K562 (cell line): ENCODE measurements at regions not wholly inside any gene's neighbourhood (a gene's known extent, or its start where the extent isn't known, plus 50 kb on each side); places are given as distances from the start of the nearest gene placed in this dataset.

Experiments used
- ATAC-seq: fragments of 200-7000 bp; cut with Tn5 transposase; 3 replicates; pipeline ENCODE4 v1.9.1; 2020; ENCODE audit warnings: moderate library complexity
- BruUV-seq: library from RNA; stranded (reverse); fragments of 400-500 nt; replicated peaks from 2 replicates; lab custom pipeline; 2021; lab: Mats Ljungman, UMichigan
- CTCF ChIA-PET: fragments of 300-600 bp; formaldehyde crosslinking; extraction: SDS; loops from one replicate; lab custom pipeline; 2021; ENCODE audit warnings: low intra/inter-chr PET ratio; lab: Yijun Ruan, JAX
- POLR2A ChIA-PET: fragments of 300-600, 350-650 bp; sonication (Branson Sonifier 250); formaldehyde crosslinking; extraction: SDS; loops from one replicate; lab custom pipeline; 2021; ENCODE audit warnings: antibody characterized with exemption, inconsistent platforms; lab: Yijun Ruan, JAX
- DNase-seq, 4 experiments: peaks; one replicate each; pipeline versions ENCODE4 v3.0.0 to v3.0.0-alpha.2; 2011 to 2018; ENCODE audit warnings: low spot score in 3 of 4, mixed read lengths in 3 of 4; ENCODE audit errors: extremely low read depth in 1 of 4
- FAIRE-seq: peaks from 2 replicates; lab custom pipeline; 2011; peaks lifted over from hg19 to GRCh38; lab: Jason Lieb, UNC
- H2AFZ ChIP-seq: 2 replicates; pipeline ENCODE4 v1.6.0; 2011; ENCODE audit warnings: low read depth, low read length, control low read depth, inconsistent platforms
- H3K27ac ChIP-seq: fragments of 200-600 bp; 3 replicates; pipeline ENCODE4 v1.8.0; 2011; ENCODE audit warnings: low read depth, mild to moderate bottlenecking, control low read depth, inconsistent platforms, low read length, moderate library complexity, mixed read lengths; ENCODE audit errors: extremely low read depth
- H3K27me3 ChIP-seq, 2 experiments: fragments of 300-600 bp in 1 of 2; 2 replicates in 1 of 2; 3 replicates in 1 of 2; pipeline versions ENCODE4 v1.6.0 to v1.8.0; 2011; ENCODE audit warnings: inconsistent platforms in 2 of 2, low read length in 2 of 2, mild to moderate bottlenecking in 1 of 2, mixed read lengths in 1 of 2, moderate library complexity in 1 of 2; ENCODE audit not compliant: control insufficient read depth in 2 of 2, insufficient read depth in 2 of 2
- H3K36me3 ChIP-seq: fragments of 300-600 bp; 3 replicates; pipeline ENCODE4 v1.8.0; 2011; ENCODE audit warnings: mild to moderate bottlenecking, low read length, inconsistent platforms; ENCODE audit not compliant: control insufficient read depth, insufficient read depth
- H3K4me1 ChIP-seq, 2 experiments: fragments of 200-600 bp in 1 of 2; replicated peaks in 1 of 2; 2 replicates in 1 of 2; 3 replicates in 1 of 2; pipeline versions ENCODE4 v1.5.1 to v1.8.0; 2011; ENCODE audit warnings: inconsistent platforms in 2 of 2, low read length in 2 of 2, mild to moderate bottlenecking in 1 of 2, mixed read lengths in 1 of 2, moderate library complexity in 1 of 2; ENCODE audit not compliant: control insufficient read depth in 2 of 2, insufficient read depth in 2 of 2
- H3K4me2 ChIP-seq: 2 replicates; pipeline ENCODE4 v1.6.1; 2011; ENCODE audit warnings: low read length, control low read depth, inconsistent platforms, mixed read lengths; ENCODE audit not compliant: insufficient read depth
- H3K4me3 ChIP-seq: fragments of 200-600 bp; sonication (generic), shearing (Covaris generic); 2 replicates; pipeline ENCODE4 v1.5.1; 2016; ENCODE audit warnings: control low read depth, inconsistent platforms
- H3K79me2 ChIP-seq: fragments of 200-600 bp; 3 replicates; pipeline ENCODE4 v1.8.0; 2011; ENCODE audit warnings: low read length, inconsistent platforms; ENCODE audit not compliant: control insufficient read depth, insufficient read depth
- H3K9ac ChIP-seq, 2 experiments: 2 replicates each; pipeline versions ENCODE4 v1.6.0 to v1.6.1; 2011; ENCODE audit warnings: low read depth in 2 of 2, low read length in 2 of 2, control low read depth in 1 of 2, inconsistent platforms in 1 of 2, mild to moderate bottlenecking in 1 of 2, mixed read lengths in 1 of 2; ENCODE audit not compliant: insufficient read depth in 1 of 2
- H3K9me1 ChIP-seq: one replicate; pipeline ENCODE4 v1.6.0; 2011; ENCODE audit warnings: inconsistent platforms, mild to moderate bottlenecking, low read length, moderate library complexity; ENCODE audit not compliant: control insufficient read depth, insufficient read depth
- H3K9me3 ChIP-seq: replicated peaks from 2 replicates; pipeline ENCODE4 v1.5.1; 2011; ENCODE audit warnings: low read depth, low read length, inconsistent platforms; ENCODE audit not compliant: control insufficient read depth, insufficient read depth
- H4K20me1 ChIP-seq: replicated peaks from 2 replicates; pipeline ENCODE4 v1.6.1; 2011; ENCODE audit warnings: low read length, inconsistent platforms, mixed read lengths; ENCODE audit not compliant: control insufficient read depth, insufficient read depth
- BRF2 ChIP-seq: IDR thresholded peaks from 3 replicates; pipeline ENCODE4 v1.6.1; 2011; ENCODE audit warnings: borderline replicate concordance, mild to moderate bottlenecking; ENCODE audit not compliant: insufficient read length, insufficient read depth
- CEBPB ChIP-seq: fragments of 450-650 bp; IDR thresholded peaks from 2 replicates; pipeline ENCODE4 v1.6.1; 2016; ENCODE audit warnings: missing genetic modification characterization, missing compliant biosample characterization
- CEBPG ChIP-seq, 3 experiments: fragments of 200-800 bp in 1 of 3; sonication (Bioruptor generic) in 1 of 3; sonication (generic) in 1 of 3; formaldehyde crosslinking in 1 of 3; IDR thresholded peaks in 2 of 3; conservative IDR thresholded peaks in 1 of 3; 2 replicates each; pipeline versions ENCODE4 v1.6.1 to v1.8.0; 2016 to 2022; ENCODE audit warnings: missing compliant biosample characterization in 2 of 3, missing genetic modification characterization in 2 of 3, mild to moderate bottlenecking in 1 of 3, missing genetic modification reagents in 1 of 3
- CREB1 ChIP-seq, 2 experiments: sonication (generic) in 1 of 2; formaldehyde crosslinking in 1 of 2; IDR thresholded peaks; 2 replicates each; pipeline versions ENCODE4 v1.6.1 to v1.8.0; 2012 to 2022; ENCODE audit warnings: inconsistent platforms in 1 of 2, mild to moderate bottlenecking in 1 of 2, missing genetic modification reagents in 1 of 2, moderate library complexity in 1 of 2
- SNAPC5 ChIP-seq: fragments of 250-450 bp; sonication (Bioruptor Pico); IDR thresholded peaks from 2 replicates; pipeline ENCODE4 v1.8.0; 2021; ENCODE audit warnings: moderate library complexity, mild to moderate bottlenecking, inconsistent platforms
- TCF15 ChIP-seq: fragments of 250-450 bp; sonication (Bioruptor Pico); IDR thresholded peaks from 2 replicates; pipeline ENCODE4 v1.8.0; 2022; ENCODE audit warnings: moderate library complexity, mild to moderate bottlenecking, inconsistent platforms
- TSC22D4 ChIP-seq: fragments of 450-650 bp; IDR thresholded peaks from 2 replicates; pipeline ENCODE4 v1.6.1; 2016; ENCODE audit warnings: missing genetic modification characterization, missing biosample characterization, control low read depth
- YY1 ChIP-seq, 3 experiments: IDR thresholded peaks; 2 replicates each; pipeline ENCODE4 v1.6.1; 2011; ENCODE audit warnings: low read length in 2 of 3, mild to moderate bottlenecking in 2 of 3, moderate library complexity in 2 of 3, borderline replicate concordance in 1 of 3, control low read depth in 1 of 3, low read depth in 1 of 3; ENCODE audit not compliant: insufficient read depth in 3 of 3, insufficient replicate concordance in 2 of 3, control insufficient read depth in 1 of 3, insufficient read length in 1 of 3; ENCODE audit errors: extremely low read depth in 1 of 3
- WGBS: fragments of 100-300 bp; shearing (Covaris generic); methylation state at CpG from one replicate; pipeline ENCODE4 v1.1.6; 2016; ENCODE audit warnings: low coverage, mixed read lengths; ENCODE audit not compliant: insufficient coverage; ENCODE audit errors: missing lambda C conversion rate; 5-methylcytosine and 5-hydroxymethylcytosine counted together
- in situ Hi-C: fragments of 300-500 bp; cut with MboI; formaldehyde crosslinking; loops from 4 replicates; pipeline ENCODE4 v1.15.0; 2018; ENCODE audit warnings: inconsistent platforms, mixed read lengths
- intact Hi-C: fragments of 100-400 bp; cut with micrococcal nuclease; formaldehyde crosslinking; loops from 2 replicates; pipeline ENCODE4 v1.14.2; 2022

GRCh38 chr15:96262549-96263489 lies 67.7 kb upstream of the NR2F2 start:
- DNase-seq, result no peak
- H3K27ac ChIP-seq, result no peak overlapping the region
- WGBS, result 70% methylated on average over 9 of the region's 10 CpGs
- TF ChIP-seq CEBPB (tag) (peak; percentile 71), TCF15 (CRISPR knock-in tag) (no peak), TSC22D4 (tag) (no peak), YY1 (IDR thresholded peaks at IDR 0.05; ENCODE audit: borderline replicate concordance in 1 of 3, control insufficient read depth in 1 of 3, extremely low read depth in 1 of 3, insufficient read depth in 3 of 3, insufficient read length in 1 of 3, insufficient replicate concordance in 2 of 3, low read depth in 1 of 3, low read length in 2 of 3) (peak in 1 of 3 experiments; percentile 53), CEBPG (CRISPR knock-in tag; IDR thresholded peaks at IDR 0.05) (no peak), CEBPG (tag; conservative IDR thresholded peaks at IDR 0.05 in 1 of 2, IDR thresholded peaks at IDR 0.05 in 1 of 2) (peak; percentile 47 to 68), BRF2 (no peak), SNAPC5 (no peak), CREB1 (IDR thresholded peaks at IDR 0.05) (no peak), CREB1 (CRISPR knock-in tag; IDR thresholded peaks at IDR 0.05) (no peak)
- intact Hi-C loops, result no loop called here
- no peaks in the 10 kb centered on the region for H3K9me3 ChIP-seq
- no peaks in the 10 kb centered on the region for H4K20me1 ChIP-seq
- H3K36me3 ChIP-seq, result peaks cover 4% of the 10 kb centered on the region; the same call in 2 of the 3 replicates
- peak overlapping the region; percentile 37 for H2AFZ ChIP-seq
- no peak for FAIRE-seq
- H3K4me1 ChIP-seq, result peaks cover 7 to 26% of the 10 kb centered on the region in 2 experiments
- H3K9me1 ChIP-seq, result no peaks in the 10 kb centered on the region
- in situ Hi-C loops, result no loop called here
- ATAC-seq, result no peak; the same call in 2 of the 3 replicates
- no peaks in the 10 kb centered on the region for H3K79me2 ChIP-seq
- no peak overlapping the region for H3K9ac ChIP-seq
- BruUV-seq, result no TSS peak
- H3K4me3 ChIP-seq, result no peak overlapping the region
- no peak overlapping the region for H3K4me2 ChIP-seq
- no peaks in the 10 kb centered on the region for H3K27me3 ChIP-seq
- CTCF ChIA-PET, result no interaction called here
- POLR2A ChIA-PET, result interaction anchor here (1.5 to 3.5 kb wide), 2 partner anchors 11 kb away, joined by 3 to 21 read pairs; no protein-coding TSS in a partner anchor
